Gastrocnemius medialis (tissue), 4 donors: ENCODE measurements at regions not wholly inside any gene's neighbourhood (a gene's known extent, or its start where the extent isn't known, plus 50 kb on each side); places are given as distances from the start of the nearest gene placed in this dataset.

Experiments used
- CTCF ChIP-seq, 5 experiments: fragments of 450-650 bp in 3 of 5; fragments of 200-600 bp in 2 of 5; sonication (generic) in 2 of 5; IDR thresholded peaks in 4 of 5; conservative IDR thresholded peaks in 1 of 5; 1 replicate in 4 of 5; 2 replicates in 1 of 5; pipeline ENCODE4 v1.5.1; 2016 to 2019; ENCODE audit warnings: antibody characterized with exemption in 5 of 5, mild to moderate bottlenecking in 3 of 5, moderate library complexity in 3 of 5
- POLR2A ChIP-seq, 2 donors: fragments of 450-650 bp; IDR thresholded peaks; one replicate each; pipeline ENCODE4 v1.6.1; 2017; ENCODE audit warnings: antibody characterized with exemption in 2 of 2, mild to moderate bottlenecking in 2 of 2, moderate library complexity in 2 of 2

DNA sequence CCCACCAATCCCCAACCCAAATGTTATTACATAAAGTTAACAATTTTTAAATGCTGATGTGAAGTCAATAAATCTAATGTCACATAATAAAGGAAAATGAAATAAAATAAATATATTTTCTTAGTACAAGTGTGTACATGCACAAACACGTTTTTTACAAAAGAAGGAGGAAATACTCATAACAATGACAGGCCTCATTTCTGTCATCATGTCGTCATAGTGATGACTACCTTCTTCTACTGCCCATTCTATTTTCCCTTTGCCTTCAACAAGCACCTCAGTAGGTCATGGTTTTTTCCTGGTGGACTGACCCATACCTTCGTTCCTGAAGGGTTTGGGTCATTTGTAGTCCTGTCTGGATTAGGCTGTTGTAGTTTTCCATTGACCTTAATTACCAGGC is 185.3 kb upstream of the IPO5 start:
- TF ChIP-seq CTCF (IDR thresholded peaks at IDR 0.05 in 4 of 5, conservative IDR thresholded peaks at IDR 0.05 in 1 of 5) (no peak), POLR2A (IDR thresholded peaks at IDR 0.05) (no peak)
